Gastroesophageal sphincter (tissue), 3 donors: ENCODE measurements at regions not wholly inside any gene's neighbourhood (a gene's known extent, or its start where the extent isn't known, plus 50 kb on each side); places are given as distances from the start of the nearest gene placed in this dataset.

ENCODE experiments used
- POLR2A ChIP-seq, 2 donors: fragments of 450-650 bp; IDR thresholded peaks; one replicate each; pipeline ENCODE4 v1.6.1; 2017; ENCODE audit warnings: antibody characterized with exemption in 2 of 2, mild to moderate bottlenecking in 2 of 2, moderate library complexity in 1 of 2
- TF ChIP-seq, protein P1 (sequence below), 4 experiments: fragments of 200-600 bp in 2 of 4; fragments of 450-650 bp in 2 of 4; sonication (generic) in 1 of 4; IDR thresholded peaks; one replicate each; pipeline ENCODE4 v1.5.1; 2017 to 2019; ENCODE audit warnings: antibody characterized with exemption in 4 of 4, mild to moderate bottlenecking in 2 of 4, moderate library complexity in 2 of 4

DNA sequence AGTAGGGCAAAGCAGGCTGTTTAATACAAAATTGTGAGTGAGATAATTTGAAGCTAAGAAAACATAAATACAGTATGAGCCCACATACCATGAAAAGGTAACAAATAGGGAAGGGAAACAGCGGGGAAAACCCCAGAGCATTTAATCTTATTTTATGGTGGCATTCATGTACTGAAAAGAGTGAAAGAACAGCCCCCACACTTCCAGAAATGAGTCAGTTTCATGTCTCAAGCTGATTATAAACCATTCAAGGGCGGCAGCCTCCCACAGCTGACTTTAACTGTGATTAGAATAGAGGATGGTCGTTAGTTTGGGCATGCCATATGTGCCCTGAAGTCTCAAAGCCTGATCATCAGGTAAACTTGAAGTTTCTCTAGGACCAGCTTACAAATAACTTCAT, 64.5 kb downstream of the FOXG1 start:
- TF ChIP-seq, protein P1, sequence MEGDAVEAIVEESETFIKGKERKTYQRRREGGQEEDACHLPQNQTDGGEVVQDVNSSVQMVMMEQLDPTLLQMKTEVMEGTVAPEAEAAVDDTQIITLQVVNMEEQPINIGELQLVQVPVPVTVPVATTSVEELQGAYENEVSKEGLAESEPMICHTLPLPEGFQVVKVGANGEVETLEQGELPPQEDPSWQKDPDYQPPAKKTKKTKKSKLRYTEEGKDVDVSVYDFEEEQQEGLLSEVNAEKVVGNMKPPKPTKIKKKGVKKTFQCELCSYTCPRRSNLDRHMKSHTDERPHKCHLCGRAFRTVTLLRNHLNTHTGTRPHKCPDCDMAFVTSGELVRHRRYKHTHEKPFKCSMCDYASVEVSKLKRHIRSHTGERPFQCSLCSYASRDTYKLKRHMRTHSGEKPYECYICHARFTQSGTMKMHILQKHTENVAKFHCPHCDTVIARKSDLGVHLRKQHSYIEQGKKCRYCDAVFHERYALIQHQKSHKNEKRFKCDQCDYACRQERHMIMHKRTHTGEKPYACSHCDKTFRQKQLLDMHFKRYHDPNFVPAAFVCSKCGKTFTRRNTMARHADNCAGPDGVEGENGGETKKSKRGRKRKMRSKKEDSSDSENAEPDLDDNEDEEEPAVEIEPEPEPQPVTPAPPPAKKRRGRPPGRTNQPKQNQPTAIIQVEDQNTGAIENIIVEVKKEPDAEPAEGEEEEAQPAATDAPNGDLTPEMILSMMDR (IDR thresholded peaks at IDR 0.05), result no peak
- TF ChIP-seq POLR2A (IDR thresholded peaks at IDR 0.05), result no peak
